Upper lobe of left lung (tissue), 6 donors: ENCODE measurements at regions not wholly inside any gene's neighbourhood (a gene's known extent, or its start where the extent isn't known, plus 50 kb on each side); places are given as distances from the start of the nearest gene placed in this dataset.

Experiments
- ATAC-seq, 2 donors: fragments of 200-7000 bp; cut with Tn5 transposase; one replicate each; pipeline ENCODE4 v1.9.1; 2022; ENCODE audit warnings: mild to moderate bottlenecking in 2 of 2, moderate library complexity in 2 of 2; ENCODE audit not compliant: low FRiP score in 2 of 2
- DNase-seq, 2 donors: peaks; one replicate each; pipeline ENCODE4 v3.0.0-alpha.2; 2019 to 2020
- H3K27ac ChIP-seq, 4 donors: fragments of 200-600 bp; sonication (generic); one replicate each; pipeline ENCODE4 v1.5.1; 2016 to 2019
- H3K27me3 ChIP-seq, 4 donors: fragments of 200-600 bp; sonication (generic); one replicate each; pipeline ENCODE4 v1.5.1; 2017 to 2019
- H3K36me3 ChIP-seq, 4 donors: fragments of 200-600 bp; sonication (generic); one replicate each; pipeline ENCODE4 v1.5.1; 2016 to 2019
- H3K4me1 ChIP-seq, 4 donors: fragments of 200-600 bp; sonication (generic); one replicate each; pipeline ENCODE4 v1.5.1; 2018 to 2019
- H3K4me3 ChIP-seq, 4 donors: fragments of 200-600 bp; sonication (generic); one replicate each; pipeline ENCODE4 v1.5.1; 2017 to 2019; ENCODE audit warnings: mild to moderate bottlenecking in 2 of 4, moderate library complexity in 1 of 4
- H3K9me3 ChIP-seq, 4 donors: fragments of 200-600 bp; sonication (generic); one replicate each; pipeline ENCODE4 v1.5.1; 2018 to 2019
- EP300 ChIP-seq, 4 donors: sonication (generic); formaldehyde crosslinking; IDR thresholded peaks; one replicate each; pipeline ENCODE4 v1.5.1; 2017; ENCODE audit warnings: antibody characterized with exemption in 4 of 4, control low read depth in 2 of 4
- POLR2A ChIP-seq, 4 donors: fragments of 450-650 bp; IDR thresholded peaks; one replicate each; pipeline ENCODE4 v1.5.1; 2016 to 2017; ENCODE audit warnings: antibody characterized with exemption in 4 of 4, mild to moderate bottlenecking in 2 of 4
- POLR2AphosphoS5 ChIP-seq, 2 donors: sonication (generic); formaldehyde crosslinking; IDR thresholded peaks; one replicate each; pipeline ENCODE4 v1.5.1; 2017; ENCODE audit warnings: antibody characterized with exemption in 2 of 2
- WGBS, 2 donors: methylation state at CpG; one replicate each; pipeline ENCODE4 v1.1.5; 2017 to 2018; 5-methylcytosine and 5-hydroxymethylcytosine counted together
- TF ChIP-seq, protein P1 (sequence below), 6 experiments: fragments of 450-650 bp in 4 of 6; fragments of 200-600 bp in 2 of 6; sonication (generic) in 2 of 6; IDR thresholded peaks; one replicate each; pipeline ENCODE4 v1.5.1; 2016 to 2019; ENCODE audit warnings: antibody characterized with exemption in 6 of 6
- donor health status: DM: no; HTN: no; CAD: no; lungs with moderate emphysema.
- donor health status: DM: no; HTN: yes; CAD: no; lungs with severe emphysema.

DNA sequence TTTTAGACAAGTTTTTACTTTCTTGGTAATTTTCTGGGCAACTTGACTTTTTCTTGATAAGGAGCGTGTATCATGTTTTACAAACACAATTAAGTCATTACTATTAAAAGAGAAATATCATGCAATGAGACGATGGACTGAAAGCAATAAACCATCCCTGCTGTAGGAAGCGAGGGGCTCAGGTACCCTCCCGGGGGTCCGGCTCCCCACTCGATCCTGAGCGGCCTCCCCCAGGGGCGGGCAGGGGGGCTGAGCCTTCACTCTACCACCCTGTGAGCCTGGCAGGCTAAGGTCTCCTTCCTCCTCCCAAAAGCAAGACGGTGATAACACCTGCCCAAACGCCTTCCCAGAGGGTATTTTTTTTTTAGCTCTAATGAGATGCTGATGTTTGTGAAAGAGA is 51.8 kb upstream of the ADGRA1 start:
- 59 to 67% methylated on average over 10 of the region's 10 CpGs for WGBS, 2 donors
- no peak for TF ChIP-seq POLR2A (IDR thresholded peaks at IDR 0.05)
- TF ChIP-seq EP300 (IDR thresholded peaks at IDR 0.05), result no peak
- TF ChIP-seq, protein P1, sequence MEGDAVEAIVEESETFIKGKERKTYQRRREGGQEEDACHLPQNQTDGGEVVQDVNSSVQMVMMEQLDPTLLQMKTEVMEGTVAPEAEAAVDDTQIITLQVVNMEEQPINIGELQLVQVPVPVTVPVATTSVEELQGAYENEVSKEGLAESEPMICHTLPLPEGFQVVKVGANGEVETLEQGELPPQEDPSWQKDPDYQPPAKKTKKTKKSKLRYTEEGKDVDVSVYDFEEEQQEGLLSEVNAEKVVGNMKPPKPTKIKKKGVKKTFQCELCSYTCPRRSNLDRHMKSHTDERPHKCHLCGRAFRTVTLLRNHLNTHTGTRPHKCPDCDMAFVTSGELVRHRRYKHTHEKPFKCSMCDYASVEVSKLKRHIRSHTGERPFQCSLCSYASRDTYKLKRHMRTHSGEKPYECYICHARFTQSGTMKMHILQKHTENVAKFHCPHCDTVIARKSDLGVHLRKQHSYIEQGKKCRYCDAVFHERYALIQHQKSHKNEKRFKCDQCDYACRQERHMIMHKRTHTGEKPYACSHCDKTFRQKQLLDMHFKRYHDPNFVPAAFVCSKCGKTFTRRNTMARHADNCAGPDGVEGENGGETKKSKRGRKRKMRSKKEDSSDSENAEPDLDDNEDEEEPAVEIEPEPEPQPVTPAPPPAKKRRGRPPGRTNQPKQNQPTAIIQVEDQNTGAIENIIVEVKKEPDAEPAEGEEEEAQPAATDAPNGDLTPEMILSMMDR (IDR thresholded peaks at IDR 0.05), result no peak
- TF ChIP-seq POLR2AphosphoS5 (IDR thresholded peaks at IDR 0.05), result no peak
- no peak overlapping the region for H3K27ac ChIP-seq
- peaks cover 0 to 13% (median 4%) of the 10 kb centered on the region in 4 donors for H3K27me3 ChIP-seq
- no peak for ATAC-seq
- peak in 1 of 2 donors; percentile 44 for DNase-seq
- no peaks in the 10 kb centered on the region for H3K9me3 ChIP-seq
- H3K4me3 ChIP-seq, result no peak overlapping the region
- H3K36me3 ChIP-seq, result no peaks in the 10 kb centered on the region
- no peaks in the 10 kb centered on the region for H3K4me1 ChIP-seq

DNA sequence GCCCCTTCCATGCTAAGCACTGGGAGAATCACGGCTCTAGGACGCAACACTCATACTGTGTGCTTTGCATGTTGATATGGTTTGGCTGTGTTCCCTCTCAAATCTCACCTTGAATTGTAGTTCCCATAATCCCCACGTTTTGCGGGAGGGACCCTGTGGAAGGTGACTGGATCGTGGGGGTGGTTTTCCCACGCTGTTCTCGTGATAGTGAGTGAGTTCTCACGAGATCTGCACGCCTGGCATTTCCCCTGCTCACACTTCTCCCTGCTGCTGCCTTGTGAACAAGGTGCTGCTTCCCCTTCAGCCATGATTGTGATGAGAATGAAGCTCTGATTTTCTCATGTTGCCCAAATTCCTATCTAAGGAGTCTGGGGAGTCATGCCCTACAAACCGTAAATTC is 53.0 kb upstream of the ADGRA1 start:
- Histone ChIP-seq H3K27ac (no peak overlapping the region), H3K27me3 (peaks cover 0 to 10% (median 4%) of the 10 kb centered on the region in 4 donors), H3K4me3 (no peak overlapping the region), H3K4me1 (no peaks in the 10 kb centered on the region), H3K9me3 (no peaks in the 10 kb centered on the region), H3K36me3 (no peaks in the 10 kb centered on the region)
- 66 to 69% methylated on average over 10 of the region's 10 CpGs for WGBS, 2 donors
- no peak for TF ChIP-seq POLR2AphosphoS5 (IDR thresholded peaks at IDR 0.05)
- TF ChIP-seq, protein P1 (IDR thresholded peaks at IDR 0.05), result no peak
- TF ChIP-seq EP300 (IDR thresholded peaks at IDR 0.05), result no peak
- no peak for DNase-seq
- no peak for ATAC-seq

DNA sequence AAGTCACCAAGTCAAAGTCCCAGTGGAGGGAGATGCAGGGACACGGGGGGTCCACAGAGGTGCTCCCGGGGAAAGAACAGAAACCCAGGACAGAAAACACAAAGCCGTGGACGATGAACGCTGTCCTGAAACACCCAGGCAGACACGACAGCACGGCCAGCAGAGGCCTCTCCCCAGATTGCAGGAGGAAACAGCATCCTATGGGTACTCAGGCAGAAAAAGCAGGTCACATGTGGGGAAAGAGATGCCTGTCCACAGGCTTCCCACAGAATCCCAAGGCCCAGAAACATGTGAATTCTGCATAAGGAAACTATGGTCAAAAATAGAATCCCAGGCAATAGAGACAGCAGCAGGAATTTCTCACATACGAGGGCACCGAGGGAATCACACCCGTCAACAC is 53.6 kb upstream of the ADGRA1 start:
- no peaks in the 10 kb centered on the region for H3K9me3 ChIP-seq
- no peak for ATAC-seq
- no peaks in the 10 kb centered on the region for H3K4me1 ChIP-seq
- H3K4me3 ChIP-seq, result no peak overlapping the region
- TF ChIP-seq POLR2AphosphoS5 (IDR thresholded peaks at IDR 0.05) (no peak), EP300 (IDR thresholded peaks at IDR 0.05) (no peak), POLR2A (IDR thresholded peaks at IDR 0.05) (no peak)
- TF ChIP-seq, protein P1 (IDR thresholded peaks at IDR 0.05), result no peak
- H3K27ac ChIP-seq, result no peak overlapping the region
- DNase-seq, result no peak
- H3K36me3 ChIP-seq, result no peaks in the 10 kb centered on the region
- 83 to 85% methylated on average over 10 of the region's 10 CpGs for WGBS, 2 donors
- peaks cover 0 to 3% (median 1%) of the 10 kb centered on the region in 4 donors for H3K27me3 ChIP-seq

DNA sequence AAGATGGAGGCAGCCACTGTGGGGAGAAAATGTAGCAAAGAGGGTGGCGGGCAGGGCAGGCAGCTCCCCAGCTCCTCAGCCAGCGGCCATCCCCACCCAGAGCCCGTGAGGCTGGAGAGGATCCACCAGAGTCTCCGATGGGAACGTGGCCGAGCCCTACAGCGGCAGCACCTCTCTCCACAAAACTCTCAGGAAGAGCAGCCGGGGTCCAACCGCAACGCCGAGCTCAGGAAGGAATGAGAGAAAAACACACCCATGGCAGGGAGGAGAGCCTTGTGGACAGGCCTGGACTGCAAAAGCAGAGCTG is 54.0 kb upstream of the ADGRA1 start:
- Histone ChIP-seq H3K4me3 (no peak overlapping the region), H3K27me3 (no peaks in the 10 kb centered on the region), H3K36me3 (no peaks in the 10 kb centered on the region), H3K27ac (no peak overlapping the region), H3K4me1 (peaks cover 0 to 3% (median 0%) of the 10 kb centered on the region in 4 donors), H3K9me3 (no peaks in the 10 kb centered on the region)
- DNase-seq (peak in 1 of 2 donors; percentile 54), ATAC-seq (no peak)
- 74 to 83% methylated on average over 11 of the region's 11 CpGs for WGBS, 2 donors
- no peak for TF ChIP-seq POLR2AphosphoS5 (IDR thresholded peaks at IDR 0.05)
- TF ChIP-seq POLR2A (IDR thresholded peaks at IDR 0.05), result no peak
- no peak for TF ChIP-seq EP300 (IDR thresholded peaks at IDR 0.05)
- TF ChIP-seq, protein P1 (IDR thresholded peaks at IDR 0.05), result no peak

DNA sequence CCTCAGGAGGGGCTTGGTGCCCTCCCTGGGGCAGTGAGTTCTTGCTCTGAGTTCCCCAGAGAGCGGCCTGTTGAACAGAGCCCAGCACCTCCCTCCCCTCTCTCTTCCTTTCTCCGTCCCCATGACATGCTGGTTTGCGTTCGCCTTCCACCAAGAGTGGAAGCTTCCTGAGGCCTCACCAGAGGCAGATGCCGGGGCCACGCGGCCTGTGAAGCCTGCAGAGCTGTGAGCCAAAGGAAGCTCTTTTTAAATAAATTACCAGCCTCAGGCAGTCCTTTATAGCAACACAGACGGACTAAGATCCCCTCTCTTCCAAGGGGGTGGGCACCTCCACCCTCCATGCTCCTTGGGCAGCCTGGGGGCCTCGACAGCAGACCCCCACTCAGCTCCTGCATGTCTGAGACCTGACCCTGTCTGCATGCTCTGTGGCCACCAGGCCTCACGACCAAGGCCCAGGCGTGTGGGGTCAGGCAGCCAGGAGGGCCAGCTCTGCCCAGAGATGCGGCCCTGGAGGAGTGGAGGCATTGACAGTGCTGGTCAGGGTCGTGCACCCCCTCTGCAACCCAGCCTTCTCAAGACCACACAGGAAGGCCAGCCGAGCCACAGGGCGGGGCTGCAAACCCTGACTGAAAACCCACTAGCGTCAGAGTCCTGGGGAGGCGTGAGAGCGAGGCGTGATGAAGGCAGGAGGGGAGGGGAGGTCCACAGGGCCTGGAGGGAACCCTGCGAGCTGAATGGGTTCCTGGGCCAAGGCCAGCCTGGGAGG is 54.6 kb upstream of the ADGRA1 start:
- ATAC-seq (no peak), DNase-seq (peak in 1 of 2 donors; percentile 61)
- H3K27me3 ChIP-seq, result no peaks in the 10 kb centered on the region

More for the DNA sequence above, 54.6 kb upstream of the ADGRA1 start:
- no peak for TF ChIP-seq POLR2AphosphoS5 (IDR thresholded peaks at IDR 0.05)
- TF ChIP-seq EP300 (IDR thresholded peaks at IDR 0.05), result no peak
- TF ChIP-seq, protein P1 (IDR thresholded peaks at IDR 0.05), result no peak
- 78 to 79% methylated on average over 16 to 20 of the region's 20 CpGs for WGBS, 2 donors
- Histone ChIP-seq H3K9me3 (no peaks in the 10 kb centered on the region), H3K4me1 (peaks cover 0 to 4% (median 0%) of the 10 kb centered on the region in 4 donors), H3K36me3 (no peaks in the 10 kb centered on the region), H3K27ac (no peak overlapping the region), H3K4me3 (no peak overlapping the region)
